Keratinocyte (primary cell): ENCODE measurements at regions not wholly inside any gene's neighbourhood (a gene's known extent, or its start where the extent isn't known, plus 50 kb on each side); places are given as distances from the start of the nearest gene placed in this dataset.

ENCODE experiments used
- EZH2 ChIP-seq: IDR thresholded peaks from one replicate; pipeline ENCODE4 v1.6.1; 2012; ENCODE audit warnings: inconsistent platforms, mild to moderate bottlenecking, low read length, moderate library complexity
- TF ChIP-seq, protein P1 (sequence below), 3 experiments: IDR thresholded peaks in 1 of 3; conservative IDR thresholded peaks in 1 of 3; optimal IDR thresholded peaks in 1 of 3; 2 replicates in 2 of 3; 3 replicates in 1 of 3; pipeline versions ENCODE3 to v1.5.1; 2011; ENCODE audit warnings: low read length in 3 of 3, mild to moderate bottlenecking in 3 of 3, moderate library complexity in 2 of 3, control low read depth in 1 of 3, inconsistent platforms in 1 of 3; ENCODE audit not compliant: insufficient read depth in 2 of 3; ENCODE audit errors: extremely low read depth in 1 of 3

DNA sequence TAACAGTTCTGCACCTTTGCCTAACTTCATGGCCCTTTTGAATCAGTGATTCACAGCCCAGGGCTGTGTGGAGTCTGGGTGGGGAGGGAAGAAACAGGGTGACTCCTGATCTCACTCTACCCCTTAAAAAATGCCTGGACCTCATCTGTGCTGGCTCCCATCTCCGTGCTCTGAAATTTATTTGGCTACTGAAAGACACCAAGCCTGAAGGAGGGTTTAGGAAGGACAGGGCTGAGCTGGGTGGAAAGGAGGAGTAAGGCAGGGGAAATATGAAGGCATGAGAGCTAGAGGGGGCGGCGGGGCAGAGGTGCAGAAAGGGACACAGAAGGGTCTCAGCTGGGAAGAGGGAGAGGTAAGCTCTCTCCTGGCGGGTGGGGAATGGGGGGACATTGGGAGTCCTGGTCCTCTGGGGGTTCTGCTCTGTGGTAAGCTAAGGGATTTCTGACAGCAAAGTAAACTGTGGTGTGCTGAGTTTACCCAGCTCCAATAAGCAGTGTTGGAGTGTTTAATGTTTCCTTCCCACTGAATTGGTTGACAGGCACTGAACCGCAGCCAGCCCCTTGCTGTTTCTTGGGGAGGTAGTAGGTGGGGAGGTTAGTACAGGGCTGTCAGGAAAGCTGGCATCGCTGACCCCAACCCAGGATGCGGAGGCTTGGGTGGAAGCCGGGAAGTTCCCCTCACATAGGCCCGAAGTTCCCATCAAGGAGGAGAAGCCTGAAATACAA lies 71.1 kb downstream of the RPUSD4 start:
- TF ChIP-seq, protein P1, sequence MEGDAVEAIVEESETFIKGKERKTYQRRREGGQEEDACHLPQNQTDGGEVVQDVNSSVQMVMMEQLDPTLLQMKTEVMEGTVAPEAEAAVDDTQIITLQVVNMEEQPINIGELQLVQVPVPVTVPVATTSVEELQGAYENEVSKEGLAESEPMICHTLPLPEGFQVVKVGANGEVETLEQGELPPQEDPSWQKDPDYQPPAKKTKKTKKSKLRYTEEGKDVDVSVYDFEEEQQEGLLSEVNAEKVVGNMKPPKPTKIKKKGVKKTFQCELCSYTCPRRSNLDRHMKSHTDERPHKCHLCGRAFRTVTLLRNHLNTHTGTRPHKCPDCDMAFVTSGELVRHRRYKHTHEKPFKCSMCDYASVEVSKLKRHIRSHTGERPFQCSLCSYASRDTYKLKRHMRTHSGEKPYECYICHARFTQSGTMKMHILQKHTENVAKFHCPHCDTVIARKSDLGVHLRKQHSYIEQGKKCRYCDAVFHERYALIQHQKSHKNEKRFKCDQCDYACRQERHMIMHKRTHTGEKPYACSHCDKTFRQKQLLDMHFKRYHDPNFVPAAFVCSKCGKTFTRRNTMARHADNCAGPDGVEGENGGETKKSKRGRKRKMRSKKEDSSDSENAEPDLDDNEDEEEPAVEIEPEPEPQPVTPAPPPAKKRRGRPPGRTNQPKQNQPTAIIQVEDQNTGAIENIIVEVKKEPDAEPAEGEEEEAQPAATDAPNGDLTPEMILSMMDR (optimal IDR thresholded peaks at IDR 0.05 in 1 of 3, IDR thresholded peaks at IDR 0.05 in 1 of 3, conservative IDR thresholded peaks at IDR 0.05 in 1 of 3; ENCODE audit: extremely low read depth in 1 of 3, insufficient read depth in 2 of 3, low read length in 3 of 3) = no peak
- no peak for TF ChIP-seq EZH2
